ENCODE measurements at regions not wholly inside any gene's neighbourhood (a gene's known extent, or its start where the extent isn't known, plus 50 kb on each side); places are given as distances from the start of the nearest gene placed in this dataset.
A peak's percentile ranks its signal among the peaks of the same experiment; 100 is the strongest.

DNA sequence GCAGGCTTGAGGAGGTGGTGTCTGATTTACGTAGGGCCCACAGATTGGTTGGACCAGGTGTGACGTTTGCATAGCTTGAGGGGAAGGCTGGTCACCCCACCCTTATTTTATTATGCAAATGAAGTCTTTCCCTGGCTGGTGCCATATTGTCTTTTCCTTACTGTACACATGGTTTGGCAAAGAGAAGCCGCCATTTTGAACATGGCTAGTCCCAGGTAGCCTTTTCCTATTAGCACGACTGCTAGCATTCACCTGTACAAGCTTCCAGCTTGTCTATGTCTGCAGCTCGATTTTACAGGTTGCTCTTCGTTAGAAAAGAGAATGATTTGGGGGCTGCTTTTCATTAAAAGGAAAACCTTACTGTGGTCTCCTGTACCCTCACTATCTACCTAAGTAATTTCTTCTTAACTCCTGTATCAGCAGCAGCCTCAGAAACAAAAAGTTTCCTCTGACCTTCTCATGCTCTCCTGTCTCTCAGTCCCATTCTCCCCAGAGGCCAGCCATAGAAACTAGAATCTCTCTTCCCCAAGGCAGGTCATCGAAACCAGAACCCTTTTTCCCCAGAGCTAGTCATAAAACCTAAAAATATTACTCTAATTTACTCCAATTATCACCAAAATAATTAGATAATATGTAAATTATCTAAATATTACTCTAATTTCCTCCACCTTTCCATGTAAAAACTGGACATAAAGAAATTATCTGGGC lies 151.8 kb downstream of the B3GNT2 start:
- Mint-ChIP-seq H3K27ac (peak overlapping the region in 2 of 8 donors; percentile 4 to 48), H3K4me3 (no peak overlapping the region)
- CTCF ChIA-PET = no interaction called here

DNA sequence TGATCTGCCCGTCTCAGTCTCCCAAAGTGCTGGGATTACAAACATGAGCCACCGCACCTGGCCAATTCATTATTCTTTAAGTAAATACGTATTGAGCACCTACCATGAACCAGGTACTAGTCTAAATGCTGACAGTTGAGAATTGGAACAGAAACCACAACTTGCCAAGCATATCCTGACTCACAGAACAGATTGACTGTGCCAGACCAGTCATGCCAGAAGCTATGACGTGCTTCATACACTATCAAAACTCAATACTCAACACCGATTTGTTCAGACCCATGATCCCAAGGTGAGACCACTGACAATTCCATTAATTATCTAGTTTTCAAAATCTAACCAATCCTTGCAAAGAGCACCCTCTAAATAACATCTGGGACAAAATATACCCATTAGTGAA lies 148.6 kb downstream of the B3GNT2 start:
- H3K9me3 Mint-ChIP-seq = no peaks in the 10 kb centered on the region
- Histone ChIP-seq H3K4me3 (ENCODE audit: low read length) (no peak overlapping the region), H3K9me3 (ENCODE audit: low read length) (no peaks in the 10 kb centered on the region), H3K4me1 (ENCODE audit: insufficient read depth, low read length) (no peaks in the 10 kb centered on the region), H3K36me3 (ENCODE audit: insufficient read depth, low read length) (no peaks in the 10 kb centered on the region), H3K27ac (ENCODE audit: low read depth, low read length) (no peak overlapping the region), H3K27me3 (ENCODE audit: insufficient read depth, low read length, poor library complexity, severe bottlenecking) (no peaks in the 10 kb centered on the region)
- H3K36me3 Mint-ChIP-seq = no peaks in the 10 kb centered on the region
- H3K27me3 Mint-ChIP-seq = no peaks in the 10 kb centered on the region
- no peak for DNase-seq
- peak overlapping the region in 1 of 8 donors; percentile 38 for H3K27ac Mint-ChIP-seq
- ChIA-PET POLR2A (no interaction called here), CTCF (no interaction called here)
- H3K4me1 Mint-ChIP-seq = peaks cover 0 to 1% (median 0%) of the 10 kb centered on the region in 3 donors
- H3K4me3 Mint-ChIP-seq = no peak overlapping the region

More for the DNA sequence above, 151.8 kb downstream of the B3GNT2 start:
- Histone ChIP-seq H3K27me3 (ENCODE audit: insufficient read depth, low read length, poor library complexity, severe bottlenecking) (no peaks in the 10 kb centered on the region), H3K9me3 (ENCODE audit: low read length) (no peaks in the 10 kb centered on the region), H3K4me3 (ENCODE audit: low read length) (no peak overlapping the region), H3K36me3 (ENCODE audit: insufficient read depth, low read length) (no peaks in the 10 kb centered on the region), H3K27ac (ENCODE audit: low read depth, low read length) (no peak overlapping the region), H3K4me1 (ENCODE audit: insufficient read depth, low read length) (no peaks in the 10 kb centered on the region)
- Mint-ChIP-seq H3K4me1 (no peaks in the 10 kb centered on the region), H3K9me3 (peaks cover 4 to 8% (median 7%) of the 10 kb centered on the region in 5 donors), H3K36me3 (peaks cover 0 to 13% (median 2%) of the 10 kb centered on the region in 3 donors), H3K27me3 (no peaks in the 10 kb centered on the region)
- DNase-seq = no peak
- POLR2A ChIA-PET = no interaction called here

GRCh38 chr2:62343636-62344337 lies 147.9 kb downstream of the B3GNT2 start:
- CTCF ChIA-PET = no interaction called here
- H3K4me1 ChIP-seq (ENCODE audit: insufficient read depth, low read length) = no peaks in the 10 kb centered on the region
- Mint-ChIP-seq H3K9me3 (no peaks in the 10 kb centered on the region), H3K36me3 (no peaks in the 10 kb centered on the region), H3K4me3 (no peak overlapping the region), H3K27me3 (no peaks in the 10 kb centered on the region), H3K4me1 (peaks cover 0 to 1% (median 0%) of the 10 kb centered on the region in 3 donors), H3K27ac (no peak overlapping the region)
- no peaks in the 10 kb centered on the region for H3K36me3 ChIP-seq (ENCODE audit: insufficient read depth, low read length)
- POLR2A ChIA-PET = no interaction called here
- H3K27me3 ChIP-seq (ENCODE audit: insufficient read depth, low read length, poor library complexity, severe bottlenecking) = no peaks in the 10 kb centered on the region
- H3K9me3 ChIP-seq (ENCODE audit: low read length) = no peaks in the 10 kb centered on the region
- peak overlapping the region; percentile 9 for H3K27ac ChIP-seq (ENCODE audit: low read depth, low read length)
- DNase-seq = no peak
- no peak overlapping the region for H3K4me3 ChIP-seq (ENCODE audit: low read length)

GRCh38 chr2:62343206-62343605 lies 147.3 kb downstream of the B3GNT2 start:
- H3K9me3 ChIP-seq (ENCODE audit: low read length) = no peaks in the 10 kb centered on the region
- ChIA-PET POLR2A (no interaction called here), CTCF (no interaction called here)
- peak overlapping the region in 1 of 8 donors; percentile 2 for H3K27ac Mint-ChIP-seq
- no peaks in the 10 kb centered on the region for H3K36me3 Mint-ChIP-seq
- no peak overlapping the region for H3K4me3 Mint-ChIP-seq
- peaks cover 0 to 1% (median 0%) of the 10 kb centered on the region in 3 donors for H3K4me1 Mint-ChIP-seq
- DNase-seq = no peak
- H3K27me3 Mint-ChIP-seq = no peaks in the 10 kb centered on the region
- no peak overlapping the region for H3K4me3 ChIP-seq (ENCODE audit: low read length)
- H3K27me3 ChIP-seq (ENCODE audit: insufficient read depth, low read length, poor library complexity, severe bottlenecking) = no peaks in the 10 kb centered on the region
- H3K4me1 ChIP-seq (ENCODE audit: insufficient read depth, low read length) = no peaks in the 10 kb centered on the region
- H3K9me3 Mint-ChIP-seq = no peaks in the 10 kb centered on the region
- H3K27ac ChIP-seq (ENCODE audit: low read depth, low read length) = peak overlapping the region; percentile 9
- no peaks in the 10 kb centered on the region for H3K36me3 ChIP-seq (ENCODE audit: insufficient read depth, low read length)

- Mint-ChIP-seq H3K9me3 (no peaks in the 10 kb centered on the region), H3K36me3 (no peaks in the 10 kb centered on the region), H3K4me1 (peaks cover 0 to 2% (median 1%) of the 10 kb centered on the region in 3 donors), H3K27ac (peak overlapping the region in 2 of 8 donors; percentile 24 to 80), H3K4me3 (no peak overlapping the region), H3K27me3 (no peaks in the 10 kb centered on the region)
- no peaks in the 10 kb centered on the region for H3K9me3 ChIP-seq (ENCODE audit: low read length)
- POLR2A ChIA-PET = no interaction called here
- no peak for DNase-seq
- no peaks in the 10 kb centered on the region for H3K4me1 ChIP-seq (ENCODE audit: insufficient read depth, low read length)
- no peaks in the 10 kb centered on the region for H3K36me3 ChIP-seq (ENCODE audit: insufficient read depth, low read length)
- H3K4me3 ChIP-seq (ENCODE audit: low read length) = no peak overlapping the region
- H3K27me3 ChIP-seq (ENCODE audit: insufficient read depth, low read length, poor library complexity, severe bottlenecking) = no peaks in the 10 kb centered on the region
- CTCF ChIA-PET = interaction anchor here (1.8 kb wide), 1 partner anchor 31 kb away, joined by 4 read pairs; no protein-coding TSS in a partner anchor
- H3K27ac ChIP-seq (ENCODE audit: low read depth, low read length) = no peak overlapping the region
Observed at GRCh38 chr2:62340994-62341484, 145.1 kb downstream of the B3GNT2 start.

- Mint-ChIP-seq H3K27ac (no peak overlapping the region), H3K4me1 (peaks cover 6 to 14% (median 13%) of the 10 kb centered on the region in 3 donors), H3K27me3 (no peaks in the 10 kb centered on the region), H3K4me3 (no peak overlapping the region), H3K9me3 (no peaks in the 10 kb centered on the region), H3K36me3 (no peaks in the 10 kb centered on the region)
- Histone ChIP-seq H3K27ac (ENCODE audit: low read depth, low read length) (no peak overlapping the region), H3K9me3 (ENCODE audit: low read length) (no peaks in the 10 kb centered on the region), H3K4me3 (ENCODE audit: low read length) (no peak overlapping the region), H3K27me3 (ENCODE audit: insufficient read depth, low read length, poor library complexity, severe bottlenecking) (no peaks in the 10 kb centered on the region), H3K4me1 (ENCODE audit: insufficient read depth, low read length) (no peaks in the 10 kb centered on the region), H3K36me3 (ENCODE audit: insufficient read depth, low read length) (no peaks in the 10 kb centered on the region)
- DNase-seq = no peak
- ChIA-PET POLR2A (no interaction called here), CTCF (interaction anchor here (0.6 to 1.8 kb wide), 5 partner anchors 29 to 259 kb away, joined by 3 to 5 read pairs (median 4); no protein-coding TSS in a partner anchor)
Observed at GRCh38 chr2:62339837-62340236, 143.9 kb downstream of the B3GNT2 start.

GRCh38 chr2:62339413-62339812 lies 143.5 kb downstream of the B3GNT2 start:
- Mint-ChIP-seq H3K27ac (peak overlapping the region in 1 of 8 donors; percentile 74), H3K4me1 (peaks cover 10 to 19% (median 17%) of the 10 kb centered on the region in 3 donors), H3K36me3 (no peaks in the 10 kb centered on the region), H3K4me3 (no peak overlapping the region), H3K27me3 (no peaks in the 10 kb centered on the region), H3K9me3 (no peaks in the 10 kb centered on the region)
- Histone ChIP-seq H3K36me3 (ENCODE audit: insufficient read depth, low read length) (no peaks in the 10 kb centered on the region), H3K27ac (ENCODE audit: low read depth, low read length) (no peak overlapping the region), H3K4me1 (ENCODE audit: insufficient read depth, low read length) (no peaks in the 10 kb centered on the region), H3K9me3 (ENCODE audit: low read length) (no peaks in the 10 kb centered on the region), H3K27me3 (ENCODE audit: insufficient read depth, low read length, poor library complexity, severe bottlenecking) (no peaks in the 10 kb centered on the region), H3K4me3 (ENCODE audit: low read length) (no peak overlapping the region)
- no peak for DNase-seq
- ChIA-PET CTCF (interaction anchor here (1.1 to 1.8 kb wide), 4 partner anchors 29 to 142 kb away, joined by 3 to 5 read pairs (median 4); no protein-coding TSS in a partner anchor), POLR2A (no interaction called here)

- Histone ChIP-seq H3K9me3 (ENCODE audit: low read length) (no peaks in the 10 kb centered on the region), H3K4me3 (ENCODE audit: low read length) (no peak overlapping the region), H3K4me1 (ENCODE audit: insufficient read depth, low read length) (no peaks in the 10 kb centered on the region), H3K27ac (ENCODE audit: low read depth, low read length) (peak overlapping the region; percentile 12), H3K36me3 (ENCODE audit: insufficient read depth, low read length) (no peaks in the 10 kb centered on the region), H3K27me3 (ENCODE audit: insufficient read depth, low read length, poor library complexity, severe bottlenecking) (no peaks in the 10 kb centered on the region)
- POLR2A ChIA-PET = no interaction called here
- Mint-ChIP-seq H3K27ac (no peak overlapping the region), H3K4me1 (peaks cover 23 to 32% (median 28%) of the 10 kb centered on the region in 3 donors), H3K4me3 (no peak overlapping the region), H3K9me3 (no peaks in the 10 kb centered on the region), H3K36me3 (no peaks in the 10 kb centered on the region), H3K27me3 (no peaks in the 10 kb centered on the region)
- CTCF ChIA-PET = interaction anchor here (1.4 kb wide), 1 partner anchor 144 kb away, joined by 3 read pairs; no protein-coding TSS in a partner anchor
- DNase-seq = no peak
Observed at GRCh38 chr2:62338111-62338510, 142.2 kb downstream of the B3GNT2 start.
